ENCODE measurements at regions not wholly inside any gene's neighbourhood (a gene's known extent, or its start where the extent isn't known, plus 50 kb on each side); places are given as distances from the start of the nearest gene placed in this dataset.

DNA sequence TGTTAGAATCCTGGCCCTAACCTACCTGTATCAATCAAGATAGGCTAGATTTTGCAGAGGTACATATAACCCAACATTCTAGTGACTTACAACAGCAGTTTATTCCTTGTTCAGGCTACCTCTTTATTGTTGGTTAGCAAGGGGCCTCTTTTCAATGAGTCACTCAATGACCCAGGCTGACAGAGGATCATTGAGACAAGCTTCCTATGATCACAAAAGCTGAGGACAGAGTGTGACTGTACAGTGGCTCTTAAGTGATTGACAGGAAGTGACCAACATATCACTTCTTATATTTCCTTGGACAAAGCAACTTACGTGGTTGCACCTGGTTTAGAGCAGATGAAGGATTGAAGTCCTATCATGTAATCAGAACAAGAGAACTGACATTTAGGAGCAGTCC, 740.9 kb downstream of the FRK start:
- Histone ChIP-seq H3K4me3 (ENCODE audit: insufficient read depth, low read depth, low read length, poor library complexity, severe bottlenecking) (no peak overlapping the region), H3K36me3 (ENCODE audit: control insufficient read depth, insufficient read depth, low read length) (no peaks in the 10 kb centered on the region), H3K27ac (ENCODE audit: insufficient read depth, low read length, poor library complexity, severe bottlenecking) (no peak overlapping the region), H3K27me3 (replicated peaks; ENCODE audit: control insufficient read depth, insufficient read depth, low read length, poor library complexity, severe bottlenecking) (no peaks in the 10 kb centered on the region), H3K9me3 (ENCODE audit: control insufficient read depth, low read length) (no peaks in the 10 kb centered on the region), H3K4me1 (ENCODE audit: control insufficient read depth, insufficient read depth, low read length, poor library complexity, severe bottlenecking) (no peaks in the 10 kb centered on the region)
- no peak for DNase-seq

DNA sequence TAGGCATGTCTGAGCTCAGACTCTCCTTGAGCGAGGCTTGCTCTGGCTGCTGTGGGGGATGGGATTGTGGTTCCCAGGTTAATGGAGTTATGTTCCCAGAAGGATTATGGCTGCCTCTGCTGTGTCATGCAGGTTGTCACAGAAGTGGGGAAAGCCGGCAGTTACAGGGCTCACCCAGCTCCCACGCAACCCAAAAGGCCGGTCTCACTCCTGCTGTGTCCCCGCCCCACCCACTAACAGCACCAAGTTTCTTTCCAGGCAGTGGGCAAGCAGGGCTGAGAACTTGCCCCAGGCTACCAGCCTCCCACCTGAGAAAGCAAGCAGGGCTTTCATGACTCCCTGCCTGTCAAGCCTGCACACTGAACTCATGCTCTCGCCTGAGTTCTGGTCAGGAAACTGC, 750.5 kb downstream of the FRK start:
- Histone ChIP-seq H3K36me3 (ENCODE audit: control insufficient read depth, insufficient read depth, low read length) (no peaks in the 10 kb centered on the region), H3K27me3 (replicated peaks; ENCODE audit: control insufficient read depth, insufficient read depth, low read length, poor library complexity, severe bottlenecking) (no peaks in the 10 kb centered on the region), H3K4me3 (ENCODE audit: insufficient read depth, low read depth, low read length, poor library complexity, severe bottlenecking) (no peak overlapping the region), H3K9me3 (ENCODE audit: control insufficient read depth, low read length) (no peaks in the 10 kb centered on the region), H3K4me1 (ENCODE audit: control insufficient read depth, insufficient read depth, low read length, poor library complexity, severe bottlenecking) (no peaks in the 10 kb centered on the region), H3K27ac (ENCODE audit: insufficient read depth, low read length, poor library complexity, severe bottlenecking) (no peak overlapping the region)
- no peak for DNase-seq

DNA sequence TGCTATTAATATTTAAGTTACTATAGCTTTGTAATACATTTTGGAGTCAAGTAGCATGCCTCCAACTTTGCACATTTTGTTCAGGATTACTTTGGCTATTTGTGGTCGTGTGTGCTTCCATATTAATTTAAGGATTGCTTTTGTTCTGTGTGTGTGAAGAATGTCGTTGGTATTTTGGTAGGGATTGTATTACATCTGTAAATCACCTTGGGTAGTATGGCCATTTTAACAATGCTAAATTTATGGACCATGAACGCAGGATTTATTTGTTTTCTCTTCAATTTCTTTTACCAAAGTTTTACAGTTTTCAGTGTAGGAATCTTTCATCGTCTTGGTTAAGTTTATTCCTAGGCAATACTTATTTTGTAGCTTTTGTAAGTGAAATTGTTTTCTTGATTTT, 758.0 kb downstream of the FRK start:
- H3K4me3 ChIP-seq (ENCODE audit: insufficient read depth, low read depth, low read length, poor library complexity, severe bottlenecking), result no peak overlapping the region
- H3K27ac ChIP-seq (ENCODE audit: insufficient read depth, low read length, poor library complexity, severe bottlenecking), result no peak overlapping the region
- H3K27me3 ChIP-seq (replicated peaks; ENCODE audit: control insufficient read depth, insufficient read depth, low read length, poor library complexity, severe bottlenecking), result no peaks in the 10 kb centered on the region

DNA sequence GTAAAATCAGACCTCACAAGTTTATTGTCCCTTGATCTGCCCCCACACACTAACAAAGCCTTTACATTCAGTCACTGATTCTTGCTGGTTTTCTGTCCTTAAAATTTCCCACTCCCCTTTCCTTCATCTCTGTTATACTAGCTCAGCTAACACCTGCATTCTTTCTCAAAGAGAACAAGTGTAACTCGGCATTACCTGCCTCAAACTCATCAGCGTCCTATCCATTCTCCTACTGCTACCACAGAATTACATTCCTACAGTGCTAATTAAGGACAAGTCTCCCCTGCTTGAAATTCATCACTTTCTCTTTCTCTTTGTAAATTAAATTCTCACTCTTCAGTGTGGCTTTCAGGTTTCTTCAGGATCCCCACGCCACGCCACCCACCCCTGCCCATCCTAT, 773.2 kb downstream of the FRK start:
- DNase-seq, result no peak
- H3K27ac ChIP-seq (ENCODE audit: insufficient read depth, low read length, poor library complexity, severe bottlenecking), result no peak overlapping the region
- no peak overlapping the region for H3K4me3 ChIP-seq (ENCODE audit: insufficient read depth, low read depth, low read length, poor library complexity, severe bottlenecking)
- no peaks in the 10 kb centered on the region for H3K4me1 ChIP-seq (ENCODE audit: control insufficient read depth, insufficient read depth, low read length, poor library complexity, severe bottlenecking)
- H3K36me3 ChIP-seq (ENCODE audit: control insufficient read depth, insufficient read depth, low read length), result no peaks in the 10 kb centered on the region
- H3K27me3 ChIP-seq (replicated peaks; ENCODE audit: control insufficient read depth, insufficient read depth, low read length, poor library complexity, severe bottlenecking), result no peaks in the 10 kb centered on the region
- H3K9me3 ChIP-seq (ENCODE audit: control insufficient read depth, low read length), result no peaks in the 10 kb centered on the region

More for the DNA sequence above, 758.0 kb downstream of the FRK start:
- no peak for DNase-seq
- Histone ChIP-seq H3K4me1 (ENCODE audit: control insufficient read depth, insufficient read depth, low read length, poor library complexity, severe bottlenecking) (no peaks in the 10 kb centered on the region), H3K36me3 (ENCODE audit: control insufficient read depth, insufficient read depth, low read length) (no peaks in the 10 kb centered on the region), H3K9me3 (ENCODE audit: control insufficient read depth, low read length) (no peaks in the 10 kb centered on the region)

DNA sequence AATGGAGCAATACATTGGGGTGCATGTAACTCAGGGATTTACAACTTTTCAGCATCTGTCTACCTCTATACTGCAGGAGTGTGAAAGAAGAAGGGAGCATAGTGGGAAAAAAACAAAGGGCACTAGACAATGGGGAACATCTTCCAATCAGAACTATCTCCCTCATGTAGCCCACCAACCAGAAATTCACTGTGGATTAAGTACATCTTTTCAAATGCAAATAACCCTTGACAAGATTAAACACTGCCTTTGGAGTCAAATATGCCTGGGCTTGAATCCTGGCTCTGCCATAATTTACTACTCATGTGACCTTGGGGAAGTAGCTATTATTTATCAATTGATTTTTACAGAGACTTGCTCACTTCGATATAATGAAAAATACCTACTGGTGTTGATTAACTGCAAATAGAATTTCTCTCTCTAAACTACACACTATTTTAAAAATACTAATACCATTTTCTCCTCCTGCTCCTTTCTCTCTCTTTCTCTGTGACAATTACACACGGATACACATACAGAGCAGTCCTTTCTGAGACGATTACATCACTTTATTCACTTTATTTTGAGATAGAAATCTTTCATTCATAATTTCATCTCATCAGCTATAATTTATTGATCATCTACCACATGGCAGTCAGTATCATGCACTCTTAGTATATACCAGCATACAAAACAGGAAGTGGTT, 783.7 kb downstream of the FRK start:
- H3K4me3 ChIP-seq (ENCODE audit: insufficient read depth, low read depth, low read length, poor library complexity, severe bottlenecking), result no peak overlapping the region
- no peaks in the 10 kb centered on the region for H3K9me3 ChIP-seq (ENCODE audit: control insufficient read depth, low read length)
- no peaks in the 10 kb centered on the region for H3K27me3 ChIP-seq (replicated peaks; ENCODE audit: control insufficient read depth, insufficient read depth, low read length, poor library complexity, severe bottlenecking)
- no peaks in the 10 kb centered on the region for H3K4me1 ChIP-seq (ENCODE audit: control insufficient read depth, insufficient read depth, low read length, poor library complexity, severe bottlenecking)
- no peaks in the 10 kb centered on the region for H3K36me3 ChIP-seq (ENCODE audit: control insufficient read depth, insufficient read depth, low read length)
- DNase-seq, result no peak
- no peak overlapping the region for H3K27ac ChIP-seq (ENCODE audit: insufficient read depth, low read length, poor library complexity, severe bottlenecking)

DNA sequence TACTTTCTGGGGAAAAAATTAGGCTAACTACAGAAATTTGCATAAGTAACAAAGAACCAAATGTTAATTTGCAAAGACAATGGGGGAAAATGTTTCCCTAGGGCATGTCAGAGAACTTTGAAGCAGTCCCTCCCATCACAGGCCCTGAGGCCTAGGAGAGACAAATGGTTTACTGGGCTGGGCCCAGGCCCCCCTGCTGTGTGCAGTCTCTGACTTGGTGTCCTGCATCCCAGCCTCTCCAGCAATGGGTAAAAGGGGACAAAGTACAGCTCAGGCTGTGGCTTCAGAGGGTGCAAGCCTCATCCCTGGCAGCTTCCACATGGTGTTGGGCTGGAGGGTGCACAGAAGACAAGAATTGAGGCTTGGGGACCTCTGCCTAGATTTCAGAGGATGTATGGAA, 788.4 kb downstream of the FRK start:
- DNase-seq, result no peak
- no peaks in the 10 kb centered on the region for H3K4me1 ChIP-seq (ENCODE audit: control insufficient read depth, insufficient read depth, low read length, poor library complexity, severe bottlenecking)
- H3K27ac ChIP-seq (ENCODE audit: insufficient read depth, low read length, poor library complexity, severe bottlenecking), result no peak overlapping the region
- H3K27me3 ChIP-seq (replicated peaks; ENCODE audit: control insufficient read depth, insufficient read depth, low read length, poor library complexity, severe bottlenecking), result no peaks in the 10 kb centered on the region
- H3K9me3 ChIP-seq (ENCODE audit: control insufficient read depth, low read length), result no peaks in the 10 kb centered on the region
- no peaks in the 10 kb centered on the region for H3K36me3 ChIP-seq (ENCODE audit: control insufficient read depth, insufficient read depth, low read length)
- H3K4me3 ChIP-seq (ENCODE audit: insufficient read depth, low read depth, low read length, poor library complexity, severe bottlenecking), result no peak overlapping the region

DNA sequence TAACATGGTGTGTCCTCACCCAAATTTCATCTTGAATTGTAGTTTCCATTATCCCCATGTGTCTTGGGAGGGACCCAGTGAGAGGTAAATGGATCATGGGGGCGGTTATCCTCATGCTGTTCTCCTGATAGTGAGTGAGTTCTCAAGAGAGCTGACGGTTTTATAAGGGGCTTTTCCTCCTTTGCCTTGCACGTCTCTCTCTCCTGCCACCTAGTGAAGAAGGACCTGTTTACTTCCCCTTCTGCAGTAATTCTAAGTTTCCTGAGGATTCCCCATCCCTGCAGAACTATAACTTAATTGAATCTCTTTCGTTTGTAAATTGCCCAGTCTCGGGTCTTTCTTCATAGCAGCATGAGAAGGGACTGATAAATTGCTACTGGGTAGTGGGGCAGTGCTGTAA, 789.3 kb downstream of the FRK start:
- Histone ChIP-seq H3K27me3 (replicated peaks; ENCODE audit: control insufficient read depth, insufficient read depth, low read length, poor library complexity, severe bottlenecking) (no peaks in the 10 kb centered on the region), H3K36me3 (ENCODE audit: control insufficient read depth, insufficient read depth, low read length) (no peaks in the 10 kb centered on the region), H3K9me3 (ENCODE audit: control insufficient read depth, low read length) (no peaks in the 10 kb centered on the region), H3K4me3 (ENCODE audit: insufficient read depth, low read depth, low read length, poor library complexity, severe bottlenecking) (no peak overlapping the region), H3K27ac (ENCODE audit: insufficient read depth, low read length, poor library complexity, severe bottlenecking) (no peak overlapping the region), H3K4me1 (ENCODE audit: control insufficient read depth, insufficient read depth, low read length, poor library complexity, severe bottlenecking) (no peaks in the 10 kb centered on the region)
- DNase-seq, result no peak

DNA sequence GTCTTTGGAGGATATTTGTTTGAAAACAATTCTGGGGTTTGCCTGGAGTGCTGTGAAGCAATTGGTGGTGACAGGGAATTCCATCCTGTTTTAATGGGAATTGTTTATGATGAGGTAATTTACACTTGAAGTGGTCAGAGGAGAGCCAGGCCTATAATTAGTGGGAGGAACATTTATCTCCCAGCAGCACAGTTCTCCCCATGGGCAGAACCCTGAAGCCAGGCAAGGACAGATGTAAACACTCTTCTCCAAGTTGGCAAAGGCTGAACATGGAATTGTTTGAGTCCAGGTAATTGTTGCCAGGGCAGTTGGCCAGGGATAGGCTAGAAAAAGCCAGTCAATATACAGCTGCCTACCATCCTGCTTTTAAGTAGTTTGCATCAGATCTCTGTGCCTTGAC, 789.7 kb downstream of the FRK start:
- no peak overlapping the region for H3K27ac ChIP-seq (ENCODE audit: insufficient read depth, low read length, poor library complexity, severe bottlenecking)
- H3K9me3 ChIP-seq (ENCODE audit: control insufficient read depth, low read length), result no peaks in the 10 kb centered on the region
- H3K4me1 ChIP-seq (ENCODE audit: control insufficient read depth, insufficient read depth, low read length, poor library complexity, severe bottlenecking), result no peaks in the 10 kb centered on the region
- no peaks in the 10 kb centered on the region for H3K27me3 ChIP-seq (replicated peaks; ENCODE audit: control insufficient read depth, insufficient read depth, low read length, poor library complexity, severe bottlenecking)
- no peak for DNase-seq
- no peak overlapping the region for H3K4me3 ChIP-seq (ENCODE audit: insufficient read depth, low read depth, low read length, poor library complexity, severe bottlenecking)
- H3K36me3 ChIP-seq (ENCODE audit: control insufficient read depth, insufficient read depth, low read length), result no peaks in the 10 kb centered on the region

DNA sequence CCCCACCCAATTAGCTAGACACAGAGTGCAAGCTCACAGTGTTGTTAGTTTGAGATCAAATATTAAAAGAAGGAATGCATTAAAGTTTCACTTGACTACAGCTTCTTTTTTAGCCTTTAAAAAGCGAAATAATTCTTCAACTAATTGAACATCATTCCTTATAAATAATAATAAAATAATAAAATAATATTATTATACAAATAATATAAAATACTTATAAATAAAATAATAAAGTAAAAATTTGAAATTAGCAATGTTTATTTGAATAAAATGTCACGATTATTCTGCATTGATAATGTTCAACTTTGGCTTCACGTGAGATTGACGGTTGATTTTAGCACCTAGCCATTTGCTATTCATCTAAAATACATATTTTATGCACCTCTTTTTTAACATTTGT, 819.3 kb downstream of the FRK start:
- Histone ChIP-seq H3K27me3 (replicated peaks; ENCODE audit: control insufficient read depth, insufficient read depth, low read length, poor library complexity, severe bottlenecking) (no peaks in the 10 kb centered on the region), H3K4me1 (ENCODE audit: control insufficient read depth, insufficient read depth, low read length, poor library complexity, severe bottlenecking) (no peaks in the 10 kb centered on the region), H3K9me3 (ENCODE audit: control insufficient read depth, low read length) (no peaks in the 10 kb centered on the region), H3K27ac (ENCODE audit: insufficient read depth, low read length, poor library complexity, severe bottlenecking) (no peak overlapping the region), H3K36me3 (ENCODE audit: control insufficient read depth, insufficient read depth, low read length) (no peaks in the 10 kb centered on the region), H3K4me3 (ENCODE audit: insufficient read depth, low read depth, low read length, poor library complexity, severe bottlenecking) (no peak overlapping the region)
- no peak for DNase-seq

DNA sequence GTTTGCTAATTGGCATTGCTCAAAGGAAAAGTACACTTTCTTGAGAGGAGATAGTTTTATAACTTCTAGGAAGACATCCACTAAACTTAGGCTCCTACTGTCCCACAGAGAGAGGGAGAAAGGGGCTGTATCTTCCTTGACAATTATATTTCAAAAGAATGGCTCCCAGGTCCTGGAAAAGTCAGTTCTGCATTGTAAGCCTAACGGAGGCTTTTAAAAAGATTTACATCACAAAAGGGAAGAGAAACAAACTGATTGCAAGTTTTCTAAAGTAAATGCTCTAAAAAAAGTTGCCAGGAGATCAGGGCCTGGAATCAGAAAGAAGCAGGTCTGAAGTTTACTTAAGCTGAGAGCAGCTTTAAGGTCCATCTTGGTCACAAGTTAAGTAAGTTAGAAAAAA, 839.5 kb downstream of the FRK start:
- H3K27me3 ChIP-seq (replicated peaks; ENCODE audit: control insufficient read depth, insufficient read depth, low read length, poor library complexity, severe bottlenecking), result no peaks in the 10 kb centered on the region

More for the DNA sequence above, 839.5 kb downstream of the FRK start:
- Histone ChIP-seq H3K4me3 (ENCODE audit: insufficient read depth, low read depth, low read length, poor library complexity, severe bottlenecking) (no peak overlapping the region), H3K9me3 (ENCODE audit: control insufficient read depth, low read length) (peaks cover 7% of the 10 kb centered on the region), H3K27ac (ENCODE audit: insufficient read depth, low read length, poor library complexity, severe bottlenecking) (no peak overlapping the region), H3K4me1 (ENCODE audit: control insufficient read depth, insufficient read depth, low read length, poor library complexity, severe bottlenecking) (no peaks in the 10 kb centered on the region), H3K36me3 (ENCODE audit: control insufficient read depth, insufficient read depth, low read length) (no peaks in the 10 kb centered on the region)
- no peak for DNase-seq
